SIG-M5 treated with dmso at 0.1 percent for 504 hours (cell line): ENCODE measurements at regions not wholly inside any gene's neighbourhood (a gene's known extent, or its start where the extent isn't known, plus 50 kb on each side); places are given as distances from the start of the nearest gene placed in this dataset.

ENCODE experiments used
- DNase-seq: peaks from one replicate; lab custom pipeline; 2025; ENCODE audit not compliant: unreplicated experiment; lab: John Stamatoyannopoulos, UW

DNA sequence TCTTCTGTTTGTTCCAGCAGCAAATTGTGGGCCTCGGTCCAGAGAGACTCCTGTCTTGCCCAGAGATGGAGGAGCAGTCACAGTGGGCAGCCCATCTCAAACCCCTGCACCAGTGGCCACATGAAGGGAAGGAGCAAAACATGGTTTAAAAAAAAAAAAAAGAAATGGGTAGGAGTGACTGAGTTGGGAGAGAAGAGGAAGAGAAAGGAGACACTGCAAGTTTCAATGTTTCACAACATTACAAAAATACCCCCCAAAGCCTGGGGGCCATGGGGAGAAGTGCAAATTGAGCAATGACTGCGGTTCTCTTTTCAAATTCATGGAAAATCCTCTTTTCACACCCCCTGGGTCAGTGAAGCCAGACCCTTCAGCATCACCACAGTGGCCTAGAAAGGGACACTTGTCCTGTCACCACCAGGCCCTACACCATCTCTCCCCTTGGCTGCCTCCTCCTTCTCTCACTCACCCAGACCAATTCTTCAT lies 117.1 kb downstream of the ZFP36L2 start:
- peak; percentile 97 for DNase-seq

DNA sequence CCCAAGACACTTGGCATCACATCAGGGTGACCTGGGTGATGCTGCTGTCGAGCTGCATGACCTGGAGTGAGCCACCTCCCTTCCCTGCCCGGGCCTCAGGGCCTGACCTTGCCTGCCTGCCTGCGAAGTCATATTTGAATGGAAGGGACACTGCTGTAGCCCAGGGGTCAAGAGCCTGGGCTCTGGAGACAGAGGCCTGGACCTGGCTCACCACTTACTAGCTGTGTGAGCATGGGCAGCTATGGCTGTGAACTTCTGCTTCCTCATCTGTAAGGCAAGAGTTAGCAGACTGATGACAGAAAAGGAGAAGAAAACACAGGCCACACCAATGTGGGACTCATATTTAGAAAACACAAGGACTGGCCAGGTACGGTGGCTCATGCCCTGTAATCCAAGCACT lies 118.7 kb downstream of the ZFP36L2 start:
- peak; percentile 73 for DNase-seq

GRCh38 chr2:43106559-43107527 lies 119.6 kb downstream of the ZFP36L2 start:
- peak; percentile 98 for DNase-seq

DNA sequence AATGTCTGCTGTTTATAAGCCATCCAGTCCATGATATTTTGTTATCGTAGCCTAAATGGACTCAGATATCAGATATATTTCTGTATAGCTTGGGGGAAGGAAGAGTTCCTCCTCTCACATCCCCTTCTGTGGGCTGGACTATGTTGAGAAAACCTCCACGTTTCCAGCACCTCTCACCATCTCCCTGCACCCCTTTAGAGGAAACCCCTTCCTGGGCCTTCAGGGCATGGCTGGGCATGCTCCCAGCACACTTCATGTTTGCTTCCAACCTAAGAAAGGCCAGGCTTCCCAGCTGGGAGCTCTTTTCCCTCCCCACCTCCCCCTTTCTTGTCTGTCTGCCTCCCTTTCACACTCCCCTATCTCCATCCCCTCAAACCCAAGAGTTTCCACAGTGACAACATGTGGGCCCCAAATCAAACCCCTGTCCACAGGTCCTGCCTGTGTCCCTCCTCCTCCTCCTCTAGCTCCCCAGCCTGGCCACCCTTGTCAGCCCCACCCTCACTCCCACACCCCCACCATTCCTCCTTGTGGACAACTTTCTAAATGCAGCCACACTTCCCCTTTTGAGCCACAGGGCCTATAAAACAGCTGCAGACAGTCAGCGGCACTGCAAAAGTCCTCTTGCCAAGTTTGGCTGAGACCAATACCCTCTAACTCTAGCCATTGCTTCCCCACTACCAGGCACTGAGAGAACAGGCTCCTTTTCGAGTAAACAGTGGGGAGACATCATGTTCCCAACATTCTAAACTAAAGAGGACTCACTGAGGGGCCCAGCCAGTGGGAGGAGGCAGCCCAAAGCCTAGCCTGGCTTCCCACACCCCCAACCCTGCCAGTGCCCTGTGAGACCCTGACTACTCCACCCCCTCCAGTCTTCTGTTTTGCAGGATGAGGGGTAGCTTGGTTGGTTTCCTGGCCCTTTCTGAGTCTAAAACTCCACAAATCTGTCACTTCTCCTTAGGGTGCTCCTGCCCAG lies 120.5 kb downstream of the ZFP36L2 start:
- DNase-seq, result peak; percentile 97

- DNase-seq, result peak; percentile 45
Measured at GRCh38 chr2:43104763-43105162, 121.6 kb downstream of the ZFP36L2 start.

GRCh38 chr2:43104106-43104505 lies 122.3 kb downstream of the ZFP36L2 start:
- no peak for DNase-seq

GRCh38 chr2:43103093-43103404 lies 123.4 kb downstream of the ZFP36L2 start:
- DNase-seq, result no peak

- DNase-seq, result no peak
Measured at GRCh38 chr2:43102366-43103092, 123.9 kb downstream of the ZFP36L2 start.

- DNase-seq, result no peak
Measured at GRCh38 chr2:43101751-43102150, 124.7 kb downstream of the ZFP36L2 start.

DNA sequence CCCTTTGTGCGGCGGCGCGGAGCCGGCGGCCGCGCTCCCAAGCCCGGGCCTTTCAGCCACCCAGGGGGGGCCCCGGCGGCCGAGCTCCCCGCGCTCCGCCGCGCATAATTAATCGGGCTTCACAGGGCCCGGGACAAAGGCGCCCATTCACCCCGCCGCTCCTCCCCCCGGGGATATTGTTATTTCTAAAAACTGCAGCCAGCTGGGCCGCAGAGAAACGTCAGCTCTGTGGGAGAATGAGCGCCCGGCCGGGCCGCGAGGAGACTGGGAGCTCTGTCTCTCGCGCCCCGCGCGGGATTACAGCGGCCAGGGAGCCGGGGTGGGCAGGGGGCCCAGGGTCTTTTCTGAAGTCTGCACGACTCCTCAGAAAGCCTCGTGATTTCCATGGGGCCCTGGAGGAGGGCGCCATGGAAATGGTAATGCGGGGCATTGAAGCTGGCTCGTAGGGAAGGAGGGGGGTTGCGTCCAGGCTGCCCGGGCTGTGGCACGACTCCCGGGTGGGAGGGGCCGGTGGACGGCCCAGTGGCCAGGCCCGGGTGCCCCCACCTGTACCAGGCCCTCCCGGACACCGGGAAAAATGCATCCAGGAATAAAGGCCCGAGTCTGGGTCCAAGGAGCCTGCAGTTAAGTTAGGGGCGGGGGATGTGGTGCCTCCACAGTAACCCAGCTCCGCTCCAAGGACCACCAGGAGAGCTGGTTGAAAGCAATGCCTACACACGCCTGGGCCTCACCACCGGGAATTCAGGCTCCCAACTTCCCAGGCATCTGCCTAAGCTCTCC lies 125.3 kb downstream of the ZFP36L2 start:
- no peak for DNase-seq

GRCh38 chr2:43100362-43100882 lies 126.0 kb downstream of the ZFP36L2 start:
- DNase-seq, result no peak

DNA sequence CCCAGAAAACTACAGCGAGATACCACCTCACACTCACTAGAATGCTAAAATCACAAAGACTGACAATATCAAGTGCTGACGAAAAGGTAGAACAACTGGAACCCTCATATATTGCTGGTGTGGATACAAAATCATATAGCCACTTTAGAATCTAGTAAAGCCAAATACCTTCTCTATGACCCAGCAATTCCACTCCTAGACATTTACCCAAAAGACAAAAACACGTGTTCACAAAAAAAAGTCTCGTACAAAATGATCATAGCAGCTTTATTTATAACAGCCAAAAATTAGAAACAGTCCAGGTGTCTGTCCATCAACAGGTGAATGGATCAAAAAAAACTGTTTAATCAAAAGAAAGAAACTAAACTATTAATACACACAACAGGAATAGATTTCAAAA lies 126.6 kb downstream of the ZFP36L2 start:
- no peak for DNase-seq

DNA sequence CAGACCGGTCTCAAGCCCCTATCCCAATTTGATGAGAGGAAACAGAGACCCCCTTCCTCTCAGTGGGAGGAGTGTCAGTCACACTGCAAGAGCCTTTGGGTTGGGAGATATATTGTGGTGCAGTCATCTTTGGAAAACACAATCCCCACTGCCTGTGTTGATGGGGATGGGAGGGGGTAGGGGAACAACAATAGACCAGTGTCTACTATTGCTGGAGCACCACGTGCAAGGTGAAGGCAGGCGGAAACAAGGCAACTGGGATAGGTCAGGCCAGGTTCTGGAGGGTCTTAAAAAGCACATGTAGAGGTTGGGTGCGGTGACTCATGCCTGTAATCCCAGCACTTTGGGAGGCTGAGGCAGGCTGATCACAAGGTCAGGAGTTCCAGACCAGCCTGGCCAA lies 127.9 kb downstream of the ZFP36L2 start:
- DNase-seq, result no peak

GRCh38 chr2:43097644-43098408 lies 128.6 kb downstream of the ZFP36L2 start:
- DNase-seq, result peak; percentile 88

GRCh38 chr2:43095533-43096295 lies 130.7 kb downstream of the ZFP36L2 start:
- DNase-seq, result no peak

DNA sequence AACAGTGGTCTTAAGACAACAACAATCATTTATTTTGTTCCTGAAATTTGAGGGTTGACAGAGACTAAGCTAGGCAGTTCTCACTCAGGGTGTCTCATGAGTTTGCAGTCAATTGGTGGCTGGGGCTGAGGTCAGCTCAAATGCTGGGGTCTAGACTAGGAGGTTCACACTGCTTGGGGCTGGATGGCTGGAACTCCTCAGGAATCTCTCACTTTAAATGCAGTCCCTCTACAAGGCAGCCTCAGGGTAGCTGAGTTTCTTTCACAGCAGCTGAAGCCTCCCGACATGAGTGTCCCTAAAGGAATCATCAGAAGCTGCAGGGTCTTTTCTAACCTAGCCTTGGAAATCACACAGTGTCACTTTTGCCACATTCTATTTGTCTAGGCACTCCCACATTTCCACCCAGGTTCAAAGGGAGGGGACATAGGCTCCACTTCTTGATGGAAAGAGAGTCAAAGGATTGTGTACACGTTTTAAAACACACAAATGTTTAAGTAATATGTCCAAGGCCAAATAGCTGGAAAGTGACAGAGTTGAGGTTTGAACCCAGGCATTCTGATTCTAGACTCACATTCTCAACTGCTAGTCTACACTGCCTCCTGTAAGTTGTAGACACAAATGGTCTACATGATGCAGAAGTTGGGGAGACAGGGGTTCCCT lies 133.8 kb downstream of the ZFP36L2 start:
- DNase-seq, result no peak

GRCh38 chr2:43090317-43090716 lies 136.1 kb downstream of the ZFP36L2 start:
- DNase-seq, result no peak
